Hepatocyte (in vitro differentiated cells): ENCODE measurements at regions not wholly inside any gene's neighbourhood (a gene's known extent, or its start where the extent isn't known, plus 50 kb on each side); places are given as distances from the start of the nearest gene placed in this dataset.

Source experiments
- EZH2 ChIP-seq: fragments of 200-600 bp; sonication (generic); IDR thresholded peaks from 2 replicates; pipeline ENCODE4 v1.6.1; 2016; ENCODE audit warnings: antibody characterized with exemption, mild to moderate bottlenecking, borderline replicate concordance
- EZH2phosphoT487 ChIP-seq: fragments of 200-600 bp; sonication (generic); IDR thresholded peaks from one replicate; pipeline ENCODE4 v1.6.1; 2018; ENCODE audit warnings: antibody characterized with exemption, mild to moderate bottlenecking, low read depth, moderate library complexity; ENCODE audit not compliant: unreplicated experiment, severe bottlenecking
- TF ChIP-seq, protein P1 (sequence below): fragments of 200-600 bp; sonication (generic); IDR thresholded peaks from 2 replicates; pipeline ENCODE4 v1.5.1; 2016; ENCODE audit warnings: antibody characterized with exemption, mild to moderate bottlenecking; ENCODE audit not compliant: poor library complexity

DNA sequence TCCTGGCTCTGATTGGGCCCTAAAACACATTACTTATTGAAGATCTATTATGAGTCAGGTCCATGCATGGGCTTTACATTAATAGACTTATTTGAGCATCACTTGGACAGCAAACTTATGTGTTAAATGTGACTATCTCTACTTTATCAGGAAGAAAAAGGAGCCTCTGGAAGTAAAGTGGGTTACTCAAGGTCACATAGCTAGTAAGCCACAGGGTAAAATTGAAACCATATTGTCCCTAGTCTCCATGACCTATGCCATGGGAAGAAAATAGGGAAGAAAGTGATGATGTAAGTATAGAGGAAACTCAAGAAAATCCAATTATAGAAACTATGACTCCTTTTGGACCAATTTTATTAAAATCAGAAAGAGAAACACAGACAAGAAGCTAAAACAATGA is 555.3 kb downstream of the NUF2 start:
- TF ChIP-seq, protein P1, sequence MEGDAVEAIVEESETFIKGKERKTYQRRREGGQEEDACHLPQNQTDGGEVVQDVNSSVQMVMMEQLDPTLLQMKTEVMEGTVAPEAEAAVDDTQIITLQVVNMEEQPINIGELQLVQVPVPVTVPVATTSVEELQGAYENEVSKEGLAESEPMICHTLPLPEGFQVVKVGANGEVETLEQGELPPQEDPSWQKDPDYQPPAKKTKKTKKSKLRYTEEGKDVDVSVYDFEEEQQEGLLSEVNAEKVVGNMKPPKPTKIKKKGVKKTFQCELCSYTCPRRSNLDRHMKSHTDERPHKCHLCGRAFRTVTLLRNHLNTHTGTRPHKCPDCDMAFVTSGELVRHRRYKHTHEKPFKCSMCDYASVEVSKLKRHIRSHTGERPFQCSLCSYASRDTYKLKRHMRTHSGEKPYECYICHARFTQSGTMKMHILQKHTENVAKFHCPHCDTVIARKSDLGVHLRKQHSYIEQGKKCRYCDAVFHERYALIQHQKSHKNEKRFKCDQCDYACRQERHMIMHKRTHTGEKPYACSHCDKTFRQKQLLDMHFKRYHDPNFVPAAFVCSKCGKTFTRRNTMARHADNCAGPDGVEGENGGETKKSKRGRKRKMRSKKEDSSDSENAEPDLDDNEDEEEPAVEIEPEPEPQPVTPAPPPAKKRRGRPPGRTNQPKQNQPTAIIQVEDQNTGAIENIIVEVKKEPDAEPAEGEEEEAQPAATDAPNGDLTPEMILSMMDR: no peak
- TF ChIP-seq EZH2 (no peak), EZH2phosphoT487 (no peak)
